Gastroesophageal sphincter (tissue), 4 donors: ENCODE measurements at regions not wholly inside any gene's neighbourhood (a gene's known extent, or its start where the extent isn't known, plus 50 kb on each side); places are given as distances from the start of the nearest gene placed in this dataset.

ENCODE experiments used
- ATAC-seq: fragments of 150-250 bp; one replicate; pipeline ENCODE4 v1.9.1; 2016; ENCODE audit warnings: mild to moderate bottlenecking, moderate library complexity
- H3K27ac ChIP-seq, 4 donors: fragments of 200-600 bp; sonication (generic) in 3 of 4; 1 replicate in 3 of 4; 2 replicates in 1 of 4; pipeline ENCODE4 v1.5.1; 2016 to 2019
- H3K27me3 ChIP-seq: fragments of 200-600 bp; sonication (generic); one replicate; pipeline ENCODE4 v1.5.1; 2019
- H3K36me3 ChIP-seq, 2 donors: fragments of 200-600 bp; sonication (generic); one replicate each; pipeline ENCODE4 v1.5.1; 2019; ENCODE audit warnings: control low read depth in 1 of 2
- H3K4me1 ChIP-seq, 3 donors: fragments of 200-600 bp; sonication (generic); 1 replicate in 2 of 3; 2 replicates in 1 of 3; pipeline ENCODE4 v1.5.1; 2016 to 2019; ENCODE audit warnings: control low read depth in 2 of 3
- H3K4me3 ChIP-seq, 2 donors: fragments of 200-600 bp; sonication (generic); one replicate each; pipeline ENCODE4 v1.5.1; 2019; ENCODE audit warnings: mild to moderate bottlenecking in 1 of 2, moderate library complexity in 1 of 2
- H3K9me3 ChIP-seq, 3 donors: fragments of 200-600 bp; sonication (generic); one replicate each; pipeline ENCODE4 v1.5.1; 2017 to 2019; ENCODE audit warnings: control low read depth in 2 of 3
- CTCF ChIP-seq, 4 experiments: fragments of 200-600 bp in 2 of 4; fragments of 450-650 bp in 2 of 4; sonication (generic) in 1 of 4; IDR thresholded peaks; one replicate each; pipeline ENCODE4 v1.5.1; 2017 to 2019; ENCODE audit warnings: antibody characterized with exemption in 4 of 4, mild to moderate bottlenecking in 2 of 4, moderate library complexity in 2 of 4
- EP300 ChIP-seq: sonication (generic); formaldehyde crosslinking; IDR thresholded peaks from one replicate; pipeline ENCODE4 v1.6.1; 2017; ENCODE audit warnings: antibody characterized with exemption, mild to moderate bottlenecking
- POLR2A ChIP-seq, 2 donors: fragments of 450-650 bp; IDR thresholded peaks; one replicate each; pipeline ENCODE4 v1.6.1; 2017; ENCODE audit warnings: antibody characterized with exemption in 2 of 2, mild to moderate bottlenecking in 2 of 2, moderate library complexity in 1 of 2
- POLR2AphosphoS5 ChIP-seq: sonication (generic); formaldehyde crosslinking; IDR thresholded peaks from one replicate; pipeline ENCODE4 v1.6.1; 2017; ENCODE audit warnings: antibody characterized with exemption
- WGBS, 2 donors: methylation state at CpG; one replicate each; pipeline ENCODE4 v1.1.5; 2018; ENCODE audit warnings: low coverage in 1 of 2; 5-methylcytosine and 5-hydroxymethylcytosine counted together

DNA sequence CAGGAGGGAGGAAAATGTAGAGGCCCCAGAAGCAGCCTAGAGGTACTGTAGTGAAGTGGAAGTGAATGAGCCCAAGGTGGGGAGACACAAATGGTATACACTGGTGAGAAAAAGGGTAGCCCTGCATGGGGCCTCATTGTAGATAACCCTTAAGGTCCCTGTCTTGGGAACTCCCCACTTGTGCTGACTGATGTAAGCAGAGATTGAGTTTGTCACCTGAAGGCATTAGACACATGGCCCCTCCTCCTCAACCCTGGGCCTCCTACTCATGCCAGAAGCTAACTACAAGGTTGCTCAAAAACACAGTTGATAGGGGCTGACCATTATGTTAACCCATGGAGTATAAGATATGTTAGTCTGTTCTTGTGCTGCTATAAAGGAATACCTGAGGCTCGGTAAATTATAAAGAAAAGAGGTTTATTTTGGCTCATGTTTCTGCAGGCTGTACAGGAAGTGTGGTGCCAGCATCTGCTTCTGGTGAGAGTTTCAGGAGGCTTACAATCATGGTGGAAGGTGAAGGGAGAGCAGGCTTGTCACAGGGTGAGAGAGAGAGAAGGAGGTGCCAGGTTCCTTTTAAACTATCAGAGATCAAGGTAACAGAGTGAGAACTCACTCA is 84.6 kb upstream of the RNU6-1 start:
- no peak overlapping the region for H3K4me3 ChIP-seq
- no peaks in the 10 kb centered on the region for H3K9me3 ChIP-seq
- ATAC-seq: no peak
- H3K27ac ChIP-seq: peak overlapping the region in 2 of 4 donors; percentile 3 to 35
- 83 to 100% methylated on average over 1 of the region's 1 CpG for WGBS, 2 donors
- TF ChIP-seq EP300 (no peak), POLR2AphosphoS5 (no peak)
- H3K4me1 ChIP-seq: peaks cover 4 to 31% (median 8%) of the 10 kb centered on the region in 3 donors
- H3K27me3 ChIP-seq: no peaks in the 10 kb centered on the region
- no peaks in the 10 kb centered on the region for H3K36me3 ChIP-seq

- H3K4me1 ChIP-seq: peaks cover 4 to 31% (median 8%) of the 10 kb centered on the region in 3 donors
- no peaks in the 10 kb centered on the region for H3K27me3 ChIP-seq
- no peak for ATAC-seq
- no peak overlapping the region for H3K4me3 ChIP-seq
- TF ChIP-seq POLR2AphosphoS5 (no peak), EP300 (no peak), POLR2A (IDR thresholded peaks at IDR 0.05) (no peak), CTCF (IDR thresholded peaks at IDR 0.05) (no peak)
- no peaks in the 10 kb centered on the region for H3K36me3 ChIP-seq
- H3K9me3 ChIP-seq: no peaks in the 10 kb centered on the region
- WGBS, 2 donors: 84% methylated on average over 7 of the region's 7 CpGs; no CpG with 5 or more reads in 1 of the 2 donors
- H3K27ac ChIP-seq: no peak overlapping the region
Measured at GRCh38 chr15:67925182-67925581, 85.3 kb upstream of the RNU6-1 start.

- ATAC-seq: peak; percentile 84
- TF ChIP-seq CTCF (IDR thresholded peaks at IDR 0.05): no peak
- peak; percentile 74 for TF ChIP-seq POLR2AphosphoS5
Measured at GRCh38 chr15:67927501-67928168, 87.8 kb upstream of the RNU6-1 start.

GRCh38 chr15:67928666-67929065 is 88.8 kb upstream of the RNU6-1 start:
- Histone ChIP-seq H3K4me1 (peaks cover 4 to 31% (median 8%) of the 10 kb centered on the region in 3 donors), H3K27me3 (no peaks in the 10 kb centered on the region), H3K4me3 (no peak overlapping the region), H3K27ac (peak overlapping the region; percentile 76 to 81 (median 80)), H3K36me3 (no peaks in the 10 kb centered on the region), H3K9me3 (no peaks in the 10 kb centered on the region)
- ATAC-seq: no peak
- WGBS, 2 donors: 50 to 90% methylated on average over 2 of the region's 6 CpGs
- TF ChIP-seq EP300: no peak
- TF ChIP-seq POLR2A (IDR thresholded peaks at IDR 0.05): no peak
- TF ChIP-seq CTCF (IDR thresholded peaks at IDR 0.05): no peak
- no peak for TF ChIP-seq POLR2AphosphoS5

More at GRCh38 chr15:67927501-67928168, 87.8 kb upstream of the RNU6-1 start:
- no peaks in the 10 kb centered on the region for H3K9me3 ChIP-seq
- peak overlapping the region; percentile 76 to 81 (median 80) for H3K27ac ChIP-seq
- no peak overlapping the region for H3K4me3 ChIP-seq
- no peaks in the 10 kb centered on the region for H3K36me3 ChIP-seq
- H3K4me1 ChIP-seq: peaks cover 4 to 31% (median 8%) of the 10 kb centered on the region in 3 donors
- WGBS, 2 donors: 20 to 26% methylated on average over 5 to 8 of the region's 9 CpGs
- no peaks in the 10 kb centered on the region for H3K27me3 ChIP-seq

GRCh38 chr15:67930720-67931119 is 90.9 kb upstream of the RNU6-1 start:
- Histone ChIP-seq H3K36me3 (no peaks in the 10 kb centered on the region), H3K4me3 (no peak overlapping the region), H3K27ac (no peak overlapping the region), H3K27me3 (no peaks in the 10 kb centered on the region), H3K9me3 (no peaks in the 10 kb centered on the region), H3K4me1 (peaks cover 4 to 37% (median 8%) of the 10 kb centered on the region in 3 donors)
- ATAC-seq: no peak
- 90 to 100% methylated on average over 1 to 2 of the region's 2 CpGs for WGBS, 2 donors
- no peak for TF ChIP-seq EP300
- no peak for TF ChIP-seq CTCF (IDR thresholded peaks at IDR 0.05)
- no peak for TF ChIP-seq POLR2AphosphoS5
- TF ChIP-seq POLR2A (IDR thresholded peaks at IDR 0.05): no peak
